ENCODE measurements at regions not wholly inside any gene's neighbourhood (a gene's known extent, or its start where the extent isn't known, plus 50 kb on each side); places are given as distances from the start of the nearest gene placed in this dataset.

GRCh38 chr13:22848539-22849052 lies 332.2 kb upstream of the SGCG start (continued):
- no peak for TF ChIP-seq CTCF (IDR thresholded peaks at IDR 0.05; ENCODE audit: control extremely low read depth in 1 of 3, insufficient read depth in 1 of 3, low read depth in 1 of 3, low read length in 3 of 3)
- no peak for TF ChIP-seq POLR2AphosphoS5 (IDR thresholded peaks at IDR 0.05; ENCODE audit: low read depth, low read length)
